Coronary artery (tissue), 2 donors: ENCODE measurements at regions not wholly inside any gene's neighbourhood (a gene's known extent, or its start where the extent isn't known, plus 50 kb on each side); places are given as distances from the start of the nearest gene placed in this dataset.

Experiments
- DNase-seq: peaks from one replicate; pipeline ENCODE4 v3.0.0-alpha.2; 2017; ENCODE audit warnings: low spot score
- H3K27ac ChIP-seq, 2 donors: fragments of 200-600 bp; sonication (generic); one replicate each; pipeline ENCODE4 v1.5.1; 2016 to 2019
- H3K4me3 ChIP-seq: fragments of 200-600 bp; sonication (generic); 2 replicates; pipeline ENCODE4 v1.5.1; 2016; ENCODE audit warnings: mild to moderate bottlenecking, moderate library complexity
- TF ChIP-seq, protein P1 (sequence below): fragments of 200-600 bp; sonication (generic); IDR thresholded peaks from one replicate; pipeline ENCODE4 v1.5.1; 2019; ENCODE audit warnings: antibody characterized with exemption

DNA sequence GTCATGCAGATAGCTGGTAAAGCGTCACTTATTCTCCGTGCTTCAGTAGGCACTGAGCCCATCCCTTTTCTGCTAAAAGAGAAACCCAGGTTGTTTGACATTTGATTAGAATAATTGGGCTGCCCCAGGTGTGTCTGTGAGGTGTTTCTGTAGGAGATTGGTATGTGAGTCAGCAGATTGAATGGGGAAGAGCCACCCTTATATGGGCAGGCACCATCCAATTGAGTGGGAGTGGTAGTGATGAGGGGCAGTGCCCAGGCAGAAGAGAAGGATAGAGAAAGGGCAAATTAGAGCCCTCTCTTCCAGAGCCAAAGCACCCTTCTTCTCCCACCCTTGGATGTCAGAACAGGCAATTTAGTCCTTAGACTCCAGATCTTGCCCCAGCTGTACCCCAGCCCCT, 384.3 kb upstream of the GBE1 start:
- DNase-seq, result no peak
- TF ChIP-seq, protein P1, sequence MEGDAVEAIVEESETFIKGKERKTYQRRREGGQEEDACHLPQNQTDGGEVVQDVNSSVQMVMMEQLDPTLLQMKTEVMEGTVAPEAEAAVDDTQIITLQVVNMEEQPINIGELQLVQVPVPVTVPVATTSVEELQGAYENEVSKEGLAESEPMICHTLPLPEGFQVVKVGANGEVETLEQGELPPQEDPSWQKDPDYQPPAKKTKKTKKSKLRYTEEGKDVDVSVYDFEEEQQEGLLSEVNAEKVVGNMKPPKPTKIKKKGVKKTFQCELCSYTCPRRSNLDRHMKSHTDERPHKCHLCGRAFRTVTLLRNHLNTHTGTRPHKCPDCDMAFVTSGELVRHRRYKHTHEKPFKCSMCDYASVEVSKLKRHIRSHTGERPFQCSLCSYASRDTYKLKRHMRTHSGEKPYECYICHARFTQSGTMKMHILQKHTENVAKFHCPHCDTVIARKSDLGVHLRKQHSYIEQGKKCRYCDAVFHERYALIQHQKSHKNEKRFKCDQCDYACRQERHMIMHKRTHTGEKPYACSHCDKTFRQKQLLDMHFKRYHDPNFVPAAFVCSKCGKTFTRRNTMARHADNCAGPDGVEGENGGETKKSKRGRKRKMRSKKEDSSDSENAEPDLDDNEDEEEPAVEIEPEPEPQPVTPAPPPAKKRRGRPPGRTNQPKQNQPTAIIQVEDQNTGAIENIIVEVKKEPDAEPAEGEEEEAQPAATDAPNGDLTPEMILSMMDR, result no peak
- no peak overlapping the region for H3K4me3 ChIP-seq
- no peak overlapping the region for H3K27ac ChIP-seq

DNA sequence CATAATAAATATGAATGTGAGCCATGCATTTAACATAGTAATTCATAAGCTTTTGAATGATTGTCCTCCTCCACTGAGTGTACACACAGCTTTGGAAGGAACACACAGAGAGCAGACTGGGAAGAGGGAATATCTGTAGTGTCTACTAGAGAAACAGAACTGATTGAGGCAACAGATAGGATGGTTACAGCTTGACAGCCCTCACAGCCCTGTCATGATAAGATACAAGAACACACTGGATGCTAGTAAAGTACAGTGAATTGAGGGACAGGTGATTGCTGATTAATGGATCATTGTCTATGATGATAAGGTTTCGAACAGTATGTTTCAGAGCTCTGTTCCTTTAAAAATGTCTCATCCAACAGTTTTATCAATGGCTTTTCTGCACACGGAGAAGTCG, 383.4 kb upstream of the GBE1 start:
- DNase-seq, result no peak
- Histone ChIP-seq H3K27ac (no peak overlapping the region), H3K4me3 (no peak overlapping the region)
- TF ChIP-seq, protein P1, result no peak

DNA sequence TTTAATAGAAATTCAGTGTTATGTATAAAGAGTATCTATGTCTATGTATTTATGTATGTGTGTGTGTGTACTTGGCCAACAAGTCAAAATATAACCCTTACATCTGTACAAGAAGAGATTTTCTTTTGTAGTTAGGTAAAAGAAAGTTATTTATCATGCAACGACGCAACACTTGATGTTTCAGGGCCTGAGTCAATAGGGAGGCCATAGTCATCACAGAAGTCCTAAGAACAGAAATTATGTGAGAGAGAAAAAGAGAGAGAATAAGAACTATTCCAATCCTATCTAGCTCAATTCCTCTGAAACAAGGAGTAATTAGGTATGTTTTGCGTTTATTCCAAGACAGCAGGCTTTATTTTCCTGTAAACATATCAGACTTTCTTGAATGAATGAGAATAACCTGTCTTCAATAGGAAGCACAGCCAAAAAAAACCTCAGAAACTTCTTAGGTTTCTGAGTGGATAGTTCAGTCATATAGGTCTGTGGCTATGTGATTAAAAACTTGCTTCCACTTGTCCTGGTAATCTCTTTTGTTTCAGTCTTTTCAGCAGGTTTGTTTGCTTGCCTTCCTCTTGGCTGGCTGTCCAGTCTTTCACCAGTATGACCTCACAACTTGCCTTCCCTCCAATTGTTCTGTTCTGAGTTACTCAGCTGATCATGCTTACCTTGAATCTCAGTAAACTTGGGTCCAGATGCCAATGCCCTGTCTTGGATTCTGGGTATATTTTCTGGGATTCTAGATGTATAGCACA, 382.4 kb upstream of the GBE1 start:
- TF ChIP-seq, protein P1, result no peak
- H3K27ac ChIP-seq, result no peak overlapping the region
- DNase-seq, result no peak
- no peak overlapping the region for H3K4me3 ChIP-seq

DNA sequence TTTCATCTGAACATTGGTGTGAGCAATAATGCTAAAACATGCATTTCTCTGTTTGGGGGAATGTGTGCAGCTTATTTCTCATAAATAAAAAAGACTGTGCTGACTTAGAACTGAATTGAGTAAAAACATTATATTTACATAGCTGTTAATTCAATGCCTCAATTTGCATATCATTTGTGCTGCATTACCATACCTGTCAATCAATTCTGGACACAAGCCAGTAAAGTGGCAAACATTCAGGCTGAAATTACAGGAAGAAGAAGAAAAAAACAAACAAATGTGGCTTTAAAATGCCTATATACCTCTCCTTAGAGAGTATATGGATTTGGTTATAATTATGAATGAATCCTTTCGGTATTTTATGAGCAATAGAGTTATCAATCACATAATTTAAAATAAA, 380.1 kb upstream of the GBE1 start:
- TF ChIP-seq, protein P1, result no peak
- DNase-seq, result no peak
- Histone ChIP-seq H3K27ac (no peak overlapping the region), H3K4me3 (no peak overlapping the region)

DNA sequence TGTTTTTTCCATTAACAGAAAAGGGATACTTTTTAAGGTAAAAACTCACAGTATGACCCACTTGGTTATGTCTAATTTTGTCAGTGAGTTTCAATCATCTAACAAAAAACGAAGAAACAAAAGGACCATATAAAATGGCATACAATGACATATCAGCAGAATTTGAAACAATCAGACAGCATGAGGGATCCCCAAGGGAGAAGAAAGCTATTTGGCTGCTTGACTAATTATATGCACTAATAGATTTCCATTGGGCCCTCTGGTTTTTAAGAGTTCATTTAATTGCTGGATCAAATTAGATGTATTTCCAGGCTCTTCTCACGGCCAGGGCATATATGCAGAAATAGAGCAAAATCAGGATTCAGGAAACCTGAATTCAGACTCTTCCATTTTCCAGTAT, 376.4 kb upstream of the GBE1 start:
- TF ChIP-seq, protein P1, result no peak
- DNase-seq, result no peak
- Histone ChIP-seq H3K4me3 (no peak overlapping the region), H3K27ac (no peak overlapping the region)

DNA sequence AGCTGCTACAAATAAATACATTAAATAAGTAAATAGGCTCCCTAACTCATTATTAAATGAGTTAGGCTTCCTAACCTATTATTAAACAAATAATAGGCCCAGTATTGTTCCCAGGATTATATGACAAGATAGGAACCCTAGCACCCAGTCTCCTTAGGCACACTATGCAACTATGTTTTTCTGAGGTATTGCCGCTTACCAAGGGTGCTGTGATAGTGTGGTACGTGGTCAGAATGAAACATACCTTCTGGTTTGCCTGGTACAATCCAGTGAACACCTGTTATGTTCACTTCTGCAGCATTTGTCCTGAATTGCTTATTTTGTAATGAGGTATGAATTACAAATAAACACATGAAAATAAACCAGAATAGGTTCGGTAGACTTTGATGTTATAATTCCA, 375.6 kb upstream of the GBE1 start:
- no peak overlapping the region for H3K4me3 ChIP-seq
- TF ChIP-seq, protein P1, result no peak
- no peak for DNase-seq
- no peak overlapping the region for H3K27ac ChIP-seq

DNA sequence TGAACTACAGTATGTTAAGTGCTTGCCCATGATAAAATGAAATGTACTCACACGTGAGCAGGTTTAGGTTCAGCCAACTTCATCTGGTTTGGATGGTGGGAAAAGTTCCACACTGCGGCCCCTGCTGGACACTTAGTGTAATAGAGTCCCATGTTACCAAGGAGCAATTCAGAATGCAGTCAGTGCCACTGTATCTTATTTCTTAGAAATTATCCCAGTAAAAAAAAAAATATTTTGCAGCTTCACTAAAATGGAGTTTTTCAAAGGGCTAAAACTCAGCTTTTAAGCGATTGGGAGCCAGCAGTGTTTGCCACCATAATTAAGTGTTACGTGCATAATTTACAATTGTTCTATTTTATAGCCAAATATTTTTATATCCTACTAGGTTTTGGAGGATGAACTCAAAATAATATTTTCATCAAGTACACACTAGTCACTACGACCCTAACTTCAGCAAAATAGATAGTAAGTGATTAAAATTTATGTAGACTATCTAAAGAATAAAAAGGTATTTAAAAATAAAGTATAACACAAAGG, 371.7 kb upstream of the GBE1 start:
- DNase-seq, result no peak
- Histone ChIP-seq H3K4me3 (no peak overlapping the region), H3K27ac (no peak overlapping the region)
- TF ChIP-seq, protein P1, result peak; percentile 61
